CD14-positive monocyte (primary cell): ENCODE measurements at regions not wholly inside any gene's neighbourhood (a gene's known extent, or its start where the extent isn't known, plus 50 kb on each side); places are given as distances from the start of the nearest gene placed in this dataset.

Experiments
- DNase-seq, 3 donors: peaks; one replicate each; pipeline ENCODE4 v3.0.0-alpha.2; 2011 to 2022
- H2AFZ ChIP-seq: 2 replicates; pipeline ENCODE4 v1.6.0; 2012; ENCODE audit warnings: mild to moderate bottlenecking, low read depth, low read length, inconsistent platforms; ENCODE audit not compliant: insufficient read depth, poor library complexity, severe bottlenecking
- H3K27ac ChIP-seq, 2 donors: 1 replicate in 1 of 2; 2 replicates in 1 of 2; pipeline ENCODE4 v1.5.1; 2012 to 2013; ENCODE audit warnings: low read length in 2 of 2, control low read depth in 1 of 2, inconsistent platforms in 1 of 2, low read depth in 1 of 2, mild to moderate bottlenecking in 1 of 2
- H3K27me3 ChIP-seq, 2 donors: one replicate each; pipeline versions ENCODE4 v1.6.0 to v1.6.1; 2011 to 2013; ENCODE audit warnings: low read length in 2 of 2; ENCODE audit not compliant: control insufficient read depth in 2 of 2, insufficient read depth in 2 of 2
- H3K36me3 ChIP-seq, 2 donors: replicated peaks in 1 of 2; 1 replicate in 1 of 2; 2 replicates in 1 of 2; pipeline versions ENCODE4 v1.5.1 to v1.6.1; 2012 to 2013; ENCODE audit warnings: low read length in 2 of 2, control low read depth in 1 of 2, inconsistent platforms in 1 of 2, mild to moderate bottlenecking in 1 of 2; ENCODE audit not compliant: insufficient read depth in 2 of 2, control insufficient read depth in 1 of 2
- H3K4me1 ChIP-seq, 2 donors: 1 replicate in 1 of 2; 2 replicates in 1 of 2; pipeline versions ENCODE4 v1.5.1 to v1.6.1; 2012 to 2013; ENCODE audit warnings: low read length in 2 of 2, control low read depth in 1 of 2, inconsistent platforms in 1 of 2, mild to moderate bottlenecking in 1 of 2, moderate library complexity in 1 of 2; ENCODE audit not compliant: insufficient read depth in 2 of 2, control insufficient read depth in 1 of 2
- H3K4me2 ChIP-seq: replicated peaks from 2 replicates; pipeline ENCODE3; 2012; ENCODE audit warnings: low read length, moderate library complexity, mild to moderate bottlenecking; ENCODE audit not compliant: poor library complexity, severe bottlenecking; ENCODE audit errors: extremely low read depth
- H3K4me3 ChIP-seq, 3 experiments: fragments of 200-600 bp in 1 of 3; sonication (generic) in 1 of 3; replicated peaks in 1 of 3; 1 replicate in 2 of 3; 2 replicates in 1 of 3; pipeline ENCODE4 v1.5.1; 2011 to 2013; ENCODE audit warnings: low read length in 3 of 3, mild to moderate bottlenecking in 3 of 3, control low read depth in 2 of 3, low read depth in 2 of 3, inconsistent platforms in 1 of 3, moderate library complexity in 1 of 3
- H3K79me2 ChIP-seq: 2 replicates; pipeline ENCODE4 v1.6.0; 2012; ENCODE audit warnings: mild to moderate bottlenecking, control low read depth, inconsistent platforms, low read length, moderate library complexity; ENCODE audit not compliant: insufficient read depth
- H3K9ac ChIP-seq: 2 replicates; pipeline ENCODE4 v1.6.0; 2017; ENCODE audit warnings: low read length, mild to moderate bottlenecking; ENCODE audit not compliant: insufficient read depth, poor library complexity, severe bottlenecking
- H3K9me3 ChIP-seq, 2 donors: replicated peaks in 1 of 2; 1 replicate in 1 of 2; 2 replicates in 1 of 2; pipeline versions ENCODE4 v1.5.1 to v1.6.1; 2012 to 2013; ENCODE audit warnings: low read length in 2 of 2, control low read depth in 1 of 2; ENCODE audit not compliant: control insufficient read depth in 1 of 2, insufficient read depth in 1 of 2
- H4K20me1 ChIP-seq: 2 replicates; pipeline ENCODE4 v1.6.0; 2012; ENCODE audit warnings: mild to moderate bottlenecking, low read length, control low read depth, moderate library complexity; ENCODE audit not compliant: insufficient read depth
- H3K27ac Mint-ChIP-seq, 7 donors: one replicate each; pipeline ENCODE4 v1.8.0; 2020; ENCODE audit warnings: mild to moderate bottlenecking in 7 of 7, mixed read lengths in 7 of 7, moderate library complexity in 6 of 7, inconsistent platforms in 2 of 7
- H3K27me3 Mint-ChIP-seq, 3 donors: one replicate each; pipeline ENCODE4 v1.8.0; 2021 to 2022; ENCODE audit warnings: low read depth in 3 of 3, mild to moderate bottlenecking in 3 of 3, mixed read lengths in 3 of 3, moderate library complexity in 3 of 3, inconsistent platforms in 1 of 3
- H3K36me3 Mint-ChIP-seq, 2 donors: one replicate each; pipeline ENCODE4 v1.8.0; 2020; ENCODE audit warnings: mixed read lengths in 2 of 2, inconsistent platforms in 1 of 2, mild to moderate bottlenecking in 1 of 2
- H3K4me1 Mint-ChIP-seq: one replicate; pipeline ENCODE4 v1.8.0; 2020; ENCODE audit warnings: mild to moderate bottlenecking, mixed read lengths
- H3K4me3 Mint-ChIP-seq, 2 donors: one replicate each; pipeline ENCODE4 v1.8.0; 2020; ENCODE audit warnings: mild to moderate bottlenecking in 2 of 2, mixed read lengths in 2 of 2, moderate library complexity in 1 of 2
- H3K9me3 Mint-ChIP-seq, 7 donors: one replicate each; pipeline ENCODE4 v1.8.0; 2020 to 2022; ENCODE audit warnings: mixed read lengths in 7 of 7, mild to moderate bottlenecking in 6 of 7, moderate library complexity in 6 of 7, inconsistent platforms in 2 of 7
- CTCF ChIP-seq: fragments of 200-600 bp; IDR thresholded peaks from one replicate; pipeline ENCODE4 v1.8.0; 2022; ENCODE audit warnings: antibody characterized with exemption, mild to moderate bottlenecking
- WGBS: methylation state at CpG from one replicate; pipeline ENCODE4 v1.1.5; 2013; ENCODE audit warnings: missing lambda C conversion rate; ENCODE audit not compliant: insufficient coverage; 5-methylcytosine and 5-hydroxymethylcytosine counted together
- intact Hi-C, 2 donors: fragments of 100-400 bp; cut with micrococcal nuclease; formaldehyde crosslinking; loops; one replicate each; pipeline versions ENCODE4 v1.15.0 to v1.15.1; 2023

GRCh38 chr16:7171151-7171550 is 161.5 kb upstream of the RBFOX1 start:
- WGBS: 93% methylated on average over 3 of the region's 3 CpGs
- H3K4me1 Mint-ChIP-seq: no peaks in the 10 kb centered on the region

GRCh38 chr16:7167626-7168025 is 165.0 kb upstream of the RBFOX1 start:
- H3K27ac Mint-ChIP-seq: no peak overlapping the region
- no peaks in the 10 kb centered on the region for H3K36me3 Mint-ChIP-seq
- intact Hi-C loops: no loop called here
- H3K27me3 ChIP-seq: no peaks in the 10 kb centered on the region
- no peaks in the 10 kb centered on the region for H3K4me1 Mint-ChIP-seq
- H3K27ac ChIP-seq: no peak overlapping the region
- H3K36me3 ChIP-seq: no peaks in the 10 kb centered on the region
- no CpG with 5 or more reads among the region's 6 CpGs for WGBS
- H3K79me2 ChIP-seq: no peaks in the 10 kb centered on the region
- H3K4me3 Mint-ChIP-seq: no peak overlapping the region
- H3K9me3 ChIP-seq: peaks cover 0 to 3% of the 10 kb centered on the region in 2 donors
- H3K4me1 ChIP-seq: no peaks in the 10 kb centered on the region
- peaks cover 0 to 12% (median 2%) of the 10 kb centered on the region in 7 donors for H3K9me3 Mint-ChIP-seq
- no peak overlapping the region for H3K4me3 ChIP-seq
- H3K27me3 Mint-ChIP-seq: peaks cover 0 to 1% (median 0%) of the 10 kb centered on the region in 3 donors
- no peak for TF ChIP-seq CTCF
- no peaks in the 10 kb centered on the region for H4K20me1 ChIP-seq
- H3K9ac ChIP-seq: no peak overlapping the region
- DNase-seq: no peak
- no peak overlapping the region for H3K4me2 ChIP-seq
- no peak overlapping the region for H2AFZ ChIP-seq

More at GRCh38 chr16:7171151-7171550, 161.5 kb upstream of the RBFOX1 start:
- Histone ChIP-seq H3K27me3 (no peaks in the 10 kb centered on the region), H2AFZ (no peak overlapping the region), H3K36me3 (no peaks in the 10 kb centered on the region), H4K20me1 (no peaks in the 10 kb centered on the region), H3K4me3 (no peak overlapping the region), H3K9me3 (peaks cover 0 to 3% of the 10 kb centered on the region in 2 donors), H3K79me2 (no peaks in the 10 kb centered on the region), H3K4me2 (no peak overlapping the region), H3K9ac (no peak overlapping the region), H3K4me1 (no peaks in the 10 kb centered on the region), H3K27ac (no peak overlapping the region)
- H3K27me3 Mint-ChIP-seq: peaks cover 0 to 1% (median 1%) of the 10 kb centered on the region in 3 donors
- peak overlapping the region in 1 of 7 donors; percentile 53 for H3K27ac Mint-ChIP-seq
- H3K4me3 Mint-ChIP-seq: no peak overlapping the region
- no peaks in the 10 kb centered on the region for H3K36me3 Mint-ChIP-seq
- H3K9me3 Mint-ChIP-seq: peaks cover 0 to 9% (median 5%) of the 10 kb centered on the region in 7 donors
- intact Hi-C loops: no loop called here
- DNase-seq: no peak
- no peak for TF ChIP-seq CTCF
